GM21529 (cell line): ENCODE measurements at regions not wholly inside any gene's neighbourhood (a gene's known extent, or its start where the extent isn't known, plus 50 kb on each side); places are given as distances from the start of the nearest gene placed in this dataset.
"Not testable (repeated sequence)": the region's sequence is repeated elsewhere in the genome, so short reads cannot be mapped to it uniquely, and the experiment has no call there.

ENCODE experiments used
- ATAC-seq: cut with Tn5 transposase; IDR thresholded peaks from one replicate; pipeline ENCODE4 v1.9.1; 2021; ENCODE audit not compliant: unreplicated experiment

DNA sequence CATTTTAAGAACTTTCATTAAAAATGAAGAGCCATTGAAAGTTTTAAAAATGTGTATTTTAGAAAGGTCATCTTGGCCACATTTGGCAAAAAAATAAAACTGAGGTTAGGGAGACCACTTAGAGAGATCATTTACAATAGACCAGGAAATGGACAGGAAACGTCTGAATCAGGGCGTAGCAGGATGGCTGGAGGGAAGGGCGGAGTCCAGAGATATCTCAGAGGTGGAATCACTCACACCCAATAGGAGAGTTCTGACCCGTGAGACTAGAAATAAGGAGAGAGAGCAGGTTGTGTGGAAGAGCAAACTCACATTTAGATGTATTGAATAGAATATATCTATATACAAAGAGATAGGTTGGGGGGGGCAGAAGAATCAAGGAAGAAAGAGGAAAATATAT lies 373.4 kb downstream of the METTL4 start:
- ATAC-seq: no peak

DNA sequence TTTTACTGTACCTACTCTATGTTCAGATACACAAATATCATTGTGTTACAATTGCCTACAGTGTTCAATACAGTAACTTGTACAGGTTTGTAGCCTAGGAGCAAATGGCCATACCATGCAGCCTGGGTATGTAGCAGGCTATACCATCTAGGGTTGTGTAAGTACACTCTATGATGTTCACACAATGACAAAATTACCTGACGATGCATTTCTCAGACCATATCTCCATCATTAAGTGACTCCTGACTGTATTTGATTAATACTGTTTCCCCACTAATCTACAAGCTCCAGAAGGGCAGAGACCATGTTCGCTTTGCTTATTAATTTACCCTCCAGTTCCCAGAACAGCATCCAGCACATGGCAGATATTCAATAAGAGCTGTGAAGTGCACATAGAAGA lies 372.2 kb downstream of the METTL4 start:
- no peak for ATAC-seq

DNA sequence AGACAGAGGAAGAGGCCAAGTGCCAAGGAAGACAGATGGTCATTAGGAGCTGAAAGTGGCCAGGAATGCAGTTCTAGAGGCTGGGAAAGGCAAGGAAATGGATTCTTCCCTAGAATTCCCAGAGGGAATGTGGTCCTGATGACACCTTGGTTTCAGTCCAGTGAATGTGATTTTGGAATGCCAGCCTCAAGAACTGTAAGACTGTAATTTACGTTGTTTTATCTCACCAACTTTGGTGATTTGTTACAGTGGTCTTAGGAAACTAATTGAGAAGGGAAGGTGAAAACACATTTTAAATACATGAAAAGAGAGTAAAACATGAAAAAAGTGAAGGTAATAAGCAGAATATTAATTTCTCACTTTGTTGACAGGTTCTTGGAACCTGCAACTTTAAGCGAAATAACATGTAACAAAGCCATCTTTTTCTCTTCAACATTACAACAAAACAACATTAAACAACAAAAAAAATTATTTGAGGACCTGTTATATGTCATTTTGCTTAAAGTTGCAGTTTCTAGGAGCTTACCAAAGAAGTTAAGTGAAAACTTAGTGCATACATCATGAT lies 370.2 kb downstream of the METTL4 start:
- ATAC-seq: no peak

DNA sequence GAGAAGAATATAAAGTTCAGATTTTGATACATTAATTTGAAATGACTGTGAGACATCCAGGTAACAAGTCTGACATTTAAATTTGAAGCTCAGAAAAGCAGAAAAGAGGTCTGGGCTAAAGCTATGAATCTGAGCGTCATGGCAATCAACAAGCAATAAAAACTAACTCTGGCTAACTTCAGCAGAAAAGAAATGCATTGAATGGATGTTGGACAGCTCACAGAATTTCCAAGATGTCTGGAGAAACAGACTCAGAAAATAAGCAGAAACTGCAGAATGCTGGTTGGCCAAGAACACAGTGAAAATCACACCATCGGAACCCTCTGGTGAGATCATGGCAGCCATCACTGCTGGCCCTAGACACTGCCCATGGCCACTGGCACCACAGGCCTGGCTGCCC lies 366.6 kb downstream of the METTL4 start:
- ATAC-seq: no peak

DNA sequence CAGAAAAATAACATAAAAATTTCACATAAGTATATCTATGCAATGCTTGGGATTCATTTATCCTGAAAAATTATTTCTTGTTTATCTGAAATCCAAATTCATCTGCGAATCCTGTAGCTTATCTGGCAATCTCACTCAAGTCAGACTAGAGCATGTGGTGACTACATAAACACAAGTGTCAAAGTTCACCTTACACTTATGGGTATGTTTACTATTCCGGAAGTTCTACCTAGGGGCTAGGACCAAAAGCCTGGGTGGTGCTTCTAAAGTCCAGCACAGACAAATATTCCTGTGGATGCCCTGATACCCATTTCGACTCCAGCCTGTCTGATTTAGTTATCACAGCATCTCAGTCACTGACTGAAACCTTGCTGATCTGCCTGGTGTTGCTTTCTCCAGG lies 364.0 kb downstream of the METTL4 start:
- ATAC-seq: no peak

DNA sequence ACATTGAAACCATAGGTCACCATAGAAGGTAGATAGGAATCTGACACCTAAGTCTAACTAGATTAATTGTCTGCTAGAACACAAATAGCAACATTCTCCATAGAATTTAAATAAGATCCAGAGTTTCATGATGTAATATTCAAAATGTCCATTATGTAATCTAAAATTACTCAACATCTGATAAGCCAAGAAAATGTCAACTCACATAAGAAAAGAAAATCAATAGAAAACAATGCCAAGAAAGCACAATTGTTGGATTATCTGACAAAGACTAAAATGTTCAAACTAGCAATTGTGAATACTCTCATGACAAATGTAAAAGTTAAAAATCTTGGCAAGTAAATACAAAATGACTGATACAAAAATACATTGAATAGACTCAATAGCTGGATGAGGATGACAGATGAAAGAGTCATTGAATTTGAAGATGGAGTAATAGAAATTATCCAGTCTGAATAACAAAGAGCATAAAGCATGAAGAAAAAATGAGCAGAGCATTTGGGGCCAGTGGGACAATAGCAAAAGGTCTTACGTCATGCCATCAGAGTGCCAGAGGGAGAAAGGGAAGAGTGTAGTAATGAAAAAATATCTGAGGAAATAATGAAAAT lies 358.6 kb downstream of the METTL4 start:
- ATAC-seq: no peak

DNA sequence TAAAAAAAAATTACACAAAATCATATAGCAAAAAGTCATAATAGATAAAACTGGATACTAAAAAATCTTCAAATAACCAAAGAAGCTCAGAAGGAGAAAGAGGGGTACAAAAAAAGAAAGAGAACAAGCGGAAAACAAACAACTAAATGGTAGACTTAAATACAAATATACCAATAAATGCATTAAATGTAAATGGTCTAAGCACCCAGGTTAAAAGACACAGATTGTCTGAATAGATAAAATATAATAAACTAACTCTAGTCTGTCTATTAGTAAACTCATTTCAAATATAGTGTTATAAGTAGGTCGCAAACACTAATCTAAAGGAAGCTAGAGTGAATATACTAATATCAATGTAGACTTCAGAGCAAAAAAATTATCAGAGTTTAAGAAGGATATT lies 357.4 kb downstream of the METTL4 start:
- no peak for ATAC-seq

DNA sequence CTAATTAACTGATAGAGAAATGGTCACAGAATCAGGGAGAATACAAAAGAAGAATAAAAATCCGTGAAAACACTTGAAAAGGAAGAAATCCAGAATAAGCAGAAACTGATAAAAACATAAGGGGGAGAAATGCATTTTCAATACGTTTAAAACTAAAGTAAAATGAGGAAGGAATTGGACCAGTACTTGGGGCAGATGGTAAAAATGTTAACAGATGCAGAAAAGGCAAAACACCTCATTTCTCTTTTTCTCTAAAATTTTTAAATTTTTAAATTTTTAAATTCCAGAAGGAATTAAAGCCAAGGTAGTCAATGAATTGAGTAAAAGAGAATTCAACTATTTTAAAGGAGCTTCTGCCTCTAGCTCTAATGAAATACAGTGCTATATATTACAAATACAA lies 353.9 kb downstream of the METTL4 start:
- ATAC-seq: no peak

DNA sequence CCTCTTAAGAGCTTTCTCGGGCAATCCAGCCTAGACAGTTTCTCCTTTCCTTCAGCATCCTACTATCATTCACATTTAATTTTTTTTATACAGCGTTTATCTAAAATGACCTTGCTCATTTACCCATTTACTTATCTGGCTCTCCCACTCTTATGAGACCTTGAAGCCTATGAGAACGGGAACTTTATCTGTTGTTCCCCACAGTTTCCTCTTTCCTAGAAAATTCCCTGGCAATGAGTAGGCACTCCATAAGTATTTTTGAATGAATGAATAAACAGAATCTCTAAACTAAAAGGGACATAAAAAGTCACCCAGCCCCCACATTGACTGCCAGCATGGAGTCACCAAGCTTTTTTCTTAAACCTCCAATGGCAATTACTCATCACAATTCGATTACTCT lies 353.2 kb downstream of the METTL4 start:
- no peak for ATAC-seq

DNA sequence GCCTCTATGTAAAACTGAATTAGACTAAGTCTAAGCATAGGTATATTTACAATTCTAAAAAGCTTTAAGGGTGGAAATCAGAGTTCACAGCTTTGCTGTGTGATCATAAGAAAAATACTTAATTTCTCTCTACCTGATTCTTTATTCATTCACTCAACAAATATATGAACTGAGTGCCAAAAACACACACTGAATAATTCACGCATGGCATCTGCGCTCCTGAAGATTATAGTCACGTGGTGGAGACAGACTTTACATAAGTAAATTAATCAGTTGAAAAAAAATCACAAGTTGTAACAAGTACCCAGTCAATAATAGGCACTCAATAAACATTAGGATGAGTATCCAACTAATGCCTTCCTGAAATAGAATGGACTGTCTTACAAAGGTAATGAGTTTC lies 351.6 kb downstream of the METTL4 start:
- ATAC-seq: no peak

DNA sequence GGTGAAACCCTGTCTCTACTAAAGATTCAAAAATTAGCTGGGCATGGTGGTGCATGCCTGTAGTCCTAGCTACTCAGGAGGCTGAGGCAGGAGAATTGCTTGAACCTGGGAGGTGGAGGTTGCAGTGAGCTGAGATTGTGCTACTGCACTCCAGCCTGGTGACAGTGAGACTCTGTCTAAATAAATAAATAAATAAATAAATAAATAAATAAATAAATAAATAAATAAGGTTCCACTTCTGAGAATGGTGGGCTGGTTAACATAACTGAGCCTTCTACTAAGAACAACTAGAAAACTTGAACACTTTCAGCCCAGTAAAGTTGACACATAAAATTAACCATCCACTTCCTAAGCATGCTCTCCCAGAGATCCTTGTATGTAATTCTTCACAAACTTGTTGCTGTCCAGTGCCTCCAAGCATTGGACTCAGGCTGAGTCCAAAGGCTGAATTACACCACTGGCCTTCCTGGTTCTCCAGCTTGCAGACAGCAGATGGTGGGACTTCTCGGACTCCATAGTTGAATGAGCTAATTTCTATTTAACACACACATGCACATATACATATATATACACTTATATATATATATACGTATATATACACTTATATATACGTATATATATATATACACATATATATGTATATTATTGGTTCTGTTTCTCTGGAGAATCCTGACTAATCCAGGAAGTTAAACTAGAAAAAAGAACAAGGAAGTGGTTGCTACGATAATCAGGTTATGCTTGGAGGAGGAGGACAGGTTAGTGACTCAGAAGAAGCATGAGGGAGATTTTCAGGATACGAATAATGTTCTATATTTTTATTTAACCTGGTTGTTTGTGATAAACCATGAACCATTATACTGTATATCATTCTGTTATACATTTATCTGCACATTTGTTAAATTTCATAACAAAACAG lies 348.8 kb downstream of the METTL4 start:
- no peak for ATAC-seq

DNA sequence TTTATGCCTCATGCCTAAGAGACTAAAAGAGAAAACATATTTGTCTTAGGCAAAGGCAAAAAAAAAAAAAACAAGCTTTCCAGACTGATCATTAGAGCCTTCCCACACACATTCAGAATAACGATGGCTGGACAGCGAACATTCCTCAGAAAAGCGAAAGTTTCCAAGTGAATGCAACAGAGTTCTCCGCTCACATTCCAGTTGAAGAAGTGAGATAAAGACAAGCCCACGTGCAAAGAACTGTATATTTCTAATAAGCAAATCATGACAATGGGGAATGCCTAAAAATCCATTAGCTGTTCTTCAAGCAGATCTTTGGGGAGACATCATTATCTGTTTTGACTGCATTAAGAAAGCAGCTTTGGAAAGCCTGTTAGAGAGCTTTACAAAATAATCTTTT lies 347.9 kb downstream of the METTL4 start:
- no peak for ATAC-seq

DNA sequence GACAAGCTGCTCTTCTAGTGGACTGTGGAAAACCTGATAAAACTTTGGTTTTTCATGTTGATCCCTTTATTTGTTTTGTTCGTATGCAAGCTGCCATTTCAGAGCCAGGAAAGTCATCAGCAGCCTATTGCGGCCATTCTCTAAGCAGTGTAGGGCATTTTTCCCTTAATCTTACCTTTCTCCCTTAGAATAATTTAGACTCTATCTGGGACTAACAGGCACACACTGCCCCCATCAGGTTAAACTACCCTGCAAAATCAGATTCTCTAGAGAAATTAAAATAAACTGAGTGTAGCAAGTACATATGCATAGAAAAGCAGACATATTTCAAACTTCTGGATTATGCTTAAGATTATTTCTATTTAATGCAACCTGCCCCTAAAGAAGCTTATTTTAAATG lies 347.5 kb downstream of the METTL4 start:
- ATAC-seq: no peak

DNA sequence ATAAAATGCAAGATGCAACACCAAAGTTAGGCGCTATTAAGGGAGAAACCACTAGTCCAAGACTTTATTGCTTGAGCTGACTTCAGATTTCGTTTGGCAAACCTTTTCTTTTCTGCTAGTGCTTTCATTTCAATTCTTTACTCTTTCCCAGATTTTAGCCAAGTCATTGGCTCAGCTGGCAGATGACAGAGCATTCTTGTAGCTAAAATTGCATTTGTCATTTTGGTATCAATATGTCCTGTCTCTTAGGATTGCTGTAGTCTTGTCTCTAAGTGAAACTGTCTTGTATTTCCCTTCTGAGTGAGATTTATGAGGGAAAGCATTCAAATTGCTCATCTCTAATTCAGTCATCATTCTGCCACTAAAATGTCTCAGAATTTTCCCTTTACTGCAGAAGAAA lies 335.1 kb downstream of the METTL4 start:
- ATAC-seq: no peak

DNA sequence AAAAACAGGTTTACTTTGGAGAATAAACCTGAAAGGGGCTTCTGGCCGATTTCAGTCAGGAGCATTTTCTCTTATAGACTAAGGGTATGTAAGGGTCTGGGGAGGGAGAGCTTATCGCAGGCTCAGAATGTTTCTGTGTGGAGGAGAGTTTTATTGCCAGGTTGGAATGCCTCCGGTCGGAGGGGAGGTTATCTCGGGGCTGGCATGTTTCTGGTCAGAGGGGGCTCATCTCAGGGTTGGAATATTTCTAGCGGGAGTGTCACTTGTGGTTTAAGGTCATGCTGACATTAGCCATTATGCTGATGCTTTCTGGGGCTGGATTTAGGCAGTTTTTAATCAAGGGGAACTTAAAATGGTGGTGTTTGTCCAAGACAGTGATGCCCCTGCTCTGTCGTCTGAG lies 333.6 kb downstream of the METTL4 start:
- ATAC-seq: no peak

DNA sequence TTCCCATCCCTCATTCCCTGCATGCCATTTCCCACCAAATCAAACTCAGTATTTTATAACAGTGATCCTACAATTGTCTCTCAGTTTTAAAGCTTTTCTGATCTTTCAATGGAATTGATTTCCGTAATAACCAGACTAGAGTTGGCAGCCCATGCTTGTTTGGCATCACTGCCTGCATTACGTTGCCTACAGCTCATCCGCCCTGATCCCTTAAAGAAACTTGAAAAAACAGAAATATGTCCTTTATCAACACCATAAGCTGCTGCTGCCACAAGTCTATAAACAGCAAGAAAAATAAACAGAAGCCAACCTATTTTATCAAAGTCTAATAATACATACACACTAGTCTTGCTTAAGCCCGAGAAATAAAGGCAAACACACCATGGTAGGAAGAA lies 331.0 kb downstream of the METTL4 start:
- ATAC-seq: no peak

DNA sequence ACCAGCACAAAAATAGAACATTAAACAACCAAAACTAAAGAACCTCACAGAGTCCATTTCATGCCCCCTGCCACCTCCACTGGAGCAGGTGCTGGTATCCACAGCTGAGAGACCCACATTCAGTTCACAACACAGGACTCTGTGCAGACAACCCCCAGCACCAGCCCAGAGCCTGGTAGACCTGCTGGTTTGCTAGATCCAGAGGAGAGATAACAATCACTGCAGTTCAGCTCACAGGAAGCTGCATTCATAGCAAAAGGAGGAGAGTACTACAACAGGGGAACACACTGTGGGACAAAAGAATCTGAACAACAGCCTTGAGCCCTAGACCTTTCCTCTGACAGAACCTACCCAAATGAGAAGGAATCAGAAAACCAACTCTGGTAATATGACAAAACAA lies 326.7 kb downstream of the METTL4 start:
- no peak for ATAC-seq

DNA sequence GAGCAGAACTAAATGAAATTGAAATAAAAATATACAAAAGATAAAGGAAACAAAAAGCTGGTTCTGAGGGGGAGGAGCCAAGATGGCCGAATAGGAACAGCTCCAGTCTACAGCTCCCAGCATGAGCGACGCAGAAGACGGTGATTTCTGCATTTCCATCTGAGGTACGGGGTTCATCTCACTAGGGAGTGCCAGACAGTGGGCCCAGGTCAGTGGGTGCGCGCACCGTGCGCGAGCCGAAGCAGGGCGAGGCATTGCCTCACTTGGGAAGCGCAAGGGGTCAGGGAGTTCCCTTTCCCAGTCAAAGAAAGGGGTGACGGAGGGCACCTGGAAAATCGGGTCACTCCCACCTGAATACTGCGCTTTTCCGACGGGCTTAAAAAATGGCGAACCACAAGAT lies 324.2 kb downstream of the METTL4 start:
- ATAC-seq: not testable (repeated sequence)

DNA sequence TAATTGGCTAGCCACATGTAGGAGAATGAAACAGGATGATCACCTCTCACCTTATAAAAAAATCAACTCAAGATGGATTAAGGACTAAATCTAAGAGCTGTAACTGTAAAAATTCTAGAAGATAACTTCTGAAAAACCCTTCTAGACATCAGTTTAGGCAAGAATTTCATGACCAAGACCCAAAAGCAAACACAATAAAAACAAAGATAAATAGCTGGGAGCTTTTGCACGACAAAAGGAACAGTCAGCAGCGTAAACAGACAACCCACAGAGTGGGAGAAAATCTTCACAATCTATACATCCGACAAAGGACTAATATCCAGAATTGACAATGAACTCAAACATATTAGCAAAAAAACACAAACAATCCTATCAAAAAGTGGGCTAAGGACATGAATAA lies 316.3 kb downstream of the METTL4 start:
- no peak for ATAC-seq

DNA sequence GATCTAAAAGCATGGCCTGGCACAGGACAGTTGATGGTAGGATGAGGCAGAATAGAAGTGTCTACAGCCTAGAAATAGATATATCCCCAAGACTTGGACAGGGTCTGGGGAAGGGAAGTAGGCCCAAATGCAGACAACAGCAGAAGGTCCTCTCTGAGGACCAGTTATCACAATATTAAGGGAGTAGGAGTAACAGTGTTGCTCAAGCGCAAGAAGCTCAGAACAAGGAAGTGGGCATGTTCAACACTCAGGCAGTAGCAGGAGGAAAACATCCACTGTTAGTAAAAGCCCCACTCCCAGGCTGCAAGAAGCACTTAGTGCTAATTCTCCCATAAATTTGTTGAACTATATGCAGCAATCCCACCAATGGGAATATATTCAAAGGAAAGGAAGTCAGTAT lies 314.7 kb downstream of the METTL4 start:
- ATAC-seq: no peak

DNA sequence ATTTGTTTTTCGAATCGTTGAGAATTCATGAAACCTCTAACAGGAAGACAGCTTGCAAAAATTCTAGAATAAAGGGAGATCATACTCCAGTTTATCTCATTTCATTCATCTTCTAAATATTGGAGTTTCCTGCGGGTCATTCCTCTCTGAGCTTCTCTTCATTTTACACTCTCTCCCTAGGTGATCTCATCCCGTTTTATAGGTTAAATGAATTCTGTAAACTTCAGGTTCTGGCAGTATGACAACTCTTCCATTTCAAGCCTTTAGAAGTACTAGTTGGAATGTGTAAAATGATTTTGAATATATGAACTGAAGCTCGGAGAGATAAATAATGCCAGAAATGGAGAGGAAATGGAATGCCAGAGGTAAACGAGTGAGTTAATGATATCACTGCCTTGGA lies 312.4 kb downstream of the METTL4 start:
- ATAC-seq: no peak

DNA sequence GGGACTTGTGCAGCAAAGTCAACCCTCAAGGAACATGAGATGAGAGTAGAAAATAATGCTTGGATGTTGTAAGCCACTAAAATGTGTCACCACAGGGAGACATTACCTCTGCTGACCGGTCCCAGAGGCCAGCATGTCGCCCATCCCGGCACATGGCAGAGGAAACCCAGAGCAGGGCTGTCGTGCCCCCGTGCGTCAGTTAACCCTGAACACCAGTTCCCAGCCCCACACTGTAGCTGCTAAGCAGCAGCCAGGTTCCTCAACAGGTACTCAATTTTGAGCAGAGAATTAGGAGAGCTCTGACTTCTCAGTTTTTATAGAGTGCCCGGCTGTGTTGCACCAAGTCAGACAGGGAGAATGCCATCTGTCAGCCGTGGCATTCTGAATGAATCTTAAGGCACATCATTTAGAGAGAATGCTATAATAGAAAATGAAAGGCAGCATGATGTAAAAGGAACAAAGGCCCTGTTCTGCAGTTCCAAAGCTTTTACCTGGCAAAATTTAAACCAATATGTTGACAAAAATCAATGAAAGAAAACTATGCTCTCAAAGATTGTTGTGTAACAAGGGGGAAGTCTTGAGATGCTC lies 307.9 kb downstream of the METTL4 start:
- ATAC-seq: no peak
